SK-N-SH (cell line): ENCODE measurements at regions not wholly inside any gene's neighbourhood (a gene's known extent, or its start where the extent isn't known, plus 50 kb on each side); places are given as distances from the start of the nearest gene placed in this dataset.

Experiments used
- CTCF ChIA-PET: fragments of 300-600, 350-600 bp; formaldehyde crosslinking; extraction: SDS; loops from one replicate; lab custom pipeline; 2021; lab: Yijun Ruan, JAX
- POLR2A ChIA-PET: fragments of 350-600 bp; sonication (Branson Sonifier 250); formaldehyde crosslinking; extraction: SDS; loops from one replicate; lab custom pipeline; 2020; ENCODE audit warnings: antibody characterized with exemption, inconsistent platforms; lab: Yijun Ruan, JAX
- DNase-seq: peaks from one replicate; pipeline ENCODE4 v3.0.0; 2012
- H2AFZ ChIP-seq: fragments of 200-600 bp; sonication (generic); 2 replicates; pipeline ENCODE4 v1.8.1; 2016; ENCODE audit warnings: antibody characterized with exemption, mild to moderate bottlenecking, low read depth
- H3F3A ChIP-seq: fragments of 200-600 bp; sonication (generic); replicated peaks from 2 replicates; pipeline ENCODE3; 2016; ENCODE audit warnings: antibody characterized with exemption, mild to moderate bottlenecking; ENCODE audit not compliant: insufficient read depth
- H3K27ac ChIP-seq, 2 experiments: fragments of 200-500 bp in 1 of 2; fragments of 200-600 bp in 1 of 2; sonication (Bioruptor generic) in 1 of 2; sonication (generic), shearing (Covaris generic) in 1 of 2; 2 replicates each; pipeline versions ENCODE4 v1.5.1 to v1.6.1; 2014 to 2016; ENCODE audit warnings: low read depth in 2 of 2, inconsistent platforms in 1 of 2, low read length in 1 of 2, mild to moderate bottlenecking in 1 of 2, mixed read lengths in 1 of 2
- H3K27me3 ChIP-seq: fragments of 200-600 bp; sonication (generic), shearing (Covaris generic); 2 replicates; pipeline ENCODE4 v1.6.1; 2016; ENCODE audit warnings: mixed run types; ENCODE audit not compliant: insufficient read depth
- H3K36me3 ChIP-seq, 2 experiments: fragments of 200-500 bp in 1 of 2; fragments of 200-600 bp in 1 of 2; sonication (Bioruptor generic) in 1 of 2; sonication (generic) in 1 of 2; replicated peaks in 1 of 2; 2 replicates each; pipeline versions ENCODE3 to v1.5.1; 2014 to 2016; ENCODE audit warnings: low read length in 1 of 2, mild to moderate bottlenecking in 1 of 2; ENCODE audit not compliant: insufficient read depth in 2 of 2, control insufficient read depth in 1 of 2
- H3K4me1 ChIP-seq, 2 experiments: fragments of 200-500 bp in 1 of 2; fragments of 200-600 bp in 1 of 2; sonication (Bioruptor generic) in 1 of 2; sonication (generic), shearing (Covaris generic) in 1 of 2; 2 replicates each; pipeline versions ENCODE4 v1.5.1 to v1.6.1; 2014 to 2016; ENCODE audit warnings: low read depth in 1 of 2, low read length in 1 of 2, mixed run types in 1 of 2; ENCODE audit not compliant: insufficient read depth in 2 of 2, control insufficient read depth in 1 of 2
- H3K4me2 ChIP-seq: fragments of 200-600 bp; sonication (generic), shearing (Covaris generic); 2 replicates; pipeline ENCODE4 v1.6.1; 2017; ENCODE audit warnings: mixed run types
- H3K4me3 ChIP-seq, 2 experiments: fragments of 200-500 bp in 1 of 2; fragments of 200-600 bp in 1 of 2; sonication (Bioruptor generic) in 1 of 2; sonication (generic), shearing (Covaris generic) in 1 of 2; 2 replicates each; pipeline versions ENCODE4 v1.5.1 to v1.8.1; 2014 to 2016; ENCODE audit warnings: low read depth in 2 of 2, inconsistent platforms in 1 of 2, low read length in 1 of 2, mild to moderate bottlenecking in 1 of 2, mixed read lengths in 1 of 2, moderate library complexity in 1 of 2
- H3K79me2 ChIP-seq: fragments of 200-600 bp; sonication (generic); 2 replicates; pipeline ENCODE4 v1.8.1; 2017; ENCODE audit warnings: mild to moderate bottlenecking; ENCODE audit not compliant: insufficient read depth
- H3K9ac ChIP-seq: fragments of 200-600 bp; sonication (generic); 2 replicates; pipeline ENCODE4 v1.6.1; 2017; ENCODE audit warnings: mixed run types
- H3K9me2 ChIP-seq: fragments of 200-600 bp; sonication (generic); 2 replicates; pipeline ENCODE4 v1.6.1; 2017; ENCODE audit warnings: mixed run types
- H3K9me3 ChIP-seq: fragments of 200-600 bp; sonication (generic); 2 replicates; pipeline ENCODE4 v1.6.1; 2017; ENCODE audit warnings: mixed run types, mild to moderate bottlenecking, moderate library complexity
- H4K20me1 ChIP-seq: fragments of 200-600 bp; sonication (generic); 2 replicates; pipeline ENCODE4 v1.6.1; 2017; ENCODE audit warnings: mild to moderate bottlenecking, mixed run types; ENCODE audit not compliant: insufficient read depth
- ELF1 ChIP-seq: IDR thresholded peaks from 2 replicates; pipeline ENCODE4 v1.4.0; 2012
- EP300 ChIP-seq, 2 experiments: IDR thresholded peaks; 2 replicates each; pipeline versions ENCODE4 v1.4.0 to v1.6.1; 2012; ENCODE audit warnings: borderline replicate concordance in 1 of 2, low read depth in 1 of 2, low read length in 1 of 2
- GABPA ChIP-seq: IDR thresholded peaks from 2 replicates; pipeline ENCODE4 v1.4.0; 2012; ENCODE audit warnings: low read depth, mild to moderate bottlenecking
- MEF2A ChIP-seq: IDR thresholded peaks from 2 replicates; pipeline ENCODE4 v1.4.0; 2012; ENCODE audit warnings: low read depth, borderline replicate concordance
- NFIC ChIP-seq: IDR thresholded peaks from 2 replicates; pipeline ENCODE4 v1.4.0; 2012; ENCODE audit warnings: borderline replicate concordance
- POLR2AphosphoS5 ChIP-seq: IDR thresholded peaks from 2 replicates; pipeline ENCODE4 v1.6.1; 2012; ENCODE audit warnings: low read depth, low read length
- RAD21 ChIP-seq: IDR thresholded peaks from 2 replicates; pipeline ENCODE4 v1.6.1; 2012; ENCODE audit warnings: mild to moderate bottlenecking, low read length
- RCOR1 ChIP-seq: fragments of 150-350 bp; IDR thresholded peaks from 2 replicates; pipeline ENCODE4 v1.6.1; 2017; ENCODE audit warnings: antibody characterized with exemption, low read length
- SMC3 ChIP-seq: IDR thresholded peaks from 2 replicates; pipeline ENCODE4 v1.6.1; 2012; ENCODE audit warnings: low read depth, low read length, improper control_type of control experiment
- YY1 ChIP-seq: IDR thresholded peaks from 2 replicates; pipeline ENCODE4 v1.4.0; 2012; ENCODE audit warnings: low read depth, mild to moderate bottlenecking
- WGBS: methylation state at CpG from one replicate; pipeline ENCODE4 v1.1.6; 2017; ENCODE audit warnings: low lambda C conversion rate; 5-methylcytosine and 5-hydroxymethylcytosine counted together
- TF ChIP-seq, protein P1 (sequence below): fragments of 150-350 bp; IDR thresholded peaks from 2 replicates; pipeline ENCODE4 v1.6.1; 2017; ENCODE audit warnings: antibody characterized with exemption, low read length, low read depth, borderline replicate concordance
- TF ChIP-seq, protein P2 (sequence below): fragments of 200-600 bp; sonication (generic); IDR thresholded peaks from 2 replicates; pipeline ENCODE4 v1.6.1; 2017; ENCODE audit warnings: antibody characterized with exemption, mild to moderate bottlenecking, moderate library complexity
- TF ChIP-seq, protein P3 (sequence below): IDR thresholded peaks from 2 replicates; pipeline ENCODE4 v1.4.0; 2012; ENCODE audit warnings: low read depth
- TF ChIP-seq, protein P4 (sequence below): IDR thresholded peaks from 2 replicates; pipeline ENCODE4 v1.6.1; 2012; ENCODE audit warnings: mild to moderate bottlenecking, low read depth, low read length, moderate library complexity

DNA sequence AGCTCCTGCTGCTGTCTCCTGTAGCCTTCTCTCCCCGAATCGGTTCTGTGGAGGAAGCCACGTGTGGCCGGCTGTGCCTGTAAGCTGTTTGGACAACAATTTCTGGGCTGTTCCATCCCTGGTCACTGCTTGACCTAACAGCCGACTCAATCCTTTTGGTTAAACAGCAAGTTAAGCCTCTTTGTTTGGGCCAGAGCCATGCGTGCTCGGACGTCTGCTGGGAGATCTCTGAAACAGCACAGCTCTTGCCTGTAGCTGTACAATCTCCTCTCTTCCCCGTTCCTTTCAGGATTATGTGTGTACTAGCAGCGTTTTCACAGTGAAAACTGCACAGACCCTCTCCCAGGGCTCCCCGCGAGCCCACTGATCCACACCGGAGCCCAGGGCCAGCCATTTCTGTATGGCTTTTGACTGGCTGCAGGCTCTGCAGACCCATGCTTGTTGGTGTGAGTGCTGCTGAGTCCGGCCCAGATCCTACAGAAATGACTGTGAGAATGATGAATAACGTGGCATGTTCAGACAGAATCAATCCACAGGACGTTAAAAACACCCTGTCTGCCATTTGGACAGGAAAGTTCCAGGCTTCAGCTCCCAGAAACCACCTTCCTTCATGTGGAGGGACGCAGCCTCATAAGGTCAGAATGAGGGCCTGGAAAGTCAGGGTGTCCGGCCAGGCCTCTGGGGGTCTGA, 428.6 kb upstream of the ADARB2 start (continued):
- TF ChIP-seq, protein P1, sequence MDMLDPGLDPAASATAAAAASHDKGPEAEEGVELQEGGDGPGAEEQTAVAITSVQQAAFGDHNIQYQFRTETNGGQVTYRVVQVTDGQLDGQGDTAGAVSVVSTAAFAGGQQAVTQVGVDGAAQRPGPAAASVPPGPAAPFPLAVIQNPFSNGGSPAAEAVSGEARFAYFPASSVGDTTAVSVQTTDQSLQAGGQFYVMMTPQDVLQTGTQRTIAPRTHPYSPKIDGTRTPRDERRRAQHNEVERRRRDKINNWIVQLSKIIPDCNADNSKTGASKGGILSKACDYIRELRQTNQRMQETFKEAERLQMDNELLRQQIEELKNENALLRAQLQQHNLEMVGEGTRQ = no peak
- TF ChIP-seq NFIC (no peak), POLR2AphosphoS5 (no peak), MEF2A (no peak)
- TF ChIP-seq, protein P2, sequence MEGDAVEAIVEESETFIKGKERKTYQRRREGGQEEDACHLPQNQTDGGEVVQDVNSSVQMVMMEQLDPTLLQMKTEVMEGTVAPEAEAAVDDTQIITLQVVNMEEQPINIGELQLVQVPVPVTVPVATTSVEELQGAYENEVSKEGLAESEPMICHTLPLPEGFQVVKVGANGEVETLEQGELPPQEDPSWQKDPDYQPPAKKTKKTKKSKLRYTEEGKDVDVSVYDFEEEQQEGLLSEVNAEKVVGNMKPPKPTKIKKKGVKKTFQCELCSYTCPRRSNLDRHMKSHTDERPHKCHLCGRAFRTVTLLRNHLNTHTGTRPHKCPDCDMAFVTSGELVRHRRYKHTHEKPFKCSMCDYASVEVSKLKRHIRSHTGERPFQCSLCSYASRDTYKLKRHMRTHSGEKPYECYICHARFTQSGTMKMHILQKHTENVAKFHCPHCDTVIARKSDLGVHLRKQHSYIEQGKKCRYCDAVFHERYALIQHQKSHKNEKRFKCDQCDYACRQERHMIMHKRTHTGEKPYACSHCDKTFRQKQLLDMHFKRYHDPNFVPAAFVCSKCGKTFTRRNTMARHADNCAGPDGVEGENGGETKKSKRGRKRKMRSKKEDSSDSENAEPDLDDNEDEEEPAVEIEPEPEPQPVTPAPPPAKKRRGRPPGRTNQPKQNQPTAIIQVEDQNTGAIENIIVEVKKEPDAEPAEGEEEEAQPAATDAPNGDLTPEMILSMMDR = no peak
- TF ChIP-seq, all 33 proteins: peak for 0

DNA sequence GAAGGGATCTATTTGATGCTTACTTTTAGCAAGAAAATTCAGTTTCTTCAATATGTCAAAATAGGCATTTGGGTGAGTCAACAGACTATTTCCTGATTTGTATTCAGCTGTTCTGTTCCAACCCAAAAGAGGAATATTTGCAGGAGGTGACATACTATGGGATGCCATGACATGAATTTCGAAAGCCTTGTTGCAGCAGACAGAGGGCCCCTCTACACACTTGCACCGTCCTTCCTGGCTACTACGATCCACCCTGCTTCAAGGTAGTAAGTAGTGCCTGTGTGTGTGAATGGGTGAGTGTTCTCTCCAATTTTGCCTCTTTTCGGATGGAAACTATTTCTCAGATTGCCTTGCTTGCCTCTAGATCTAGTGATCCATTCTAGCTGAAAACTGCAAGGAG, 413.0 kb upstream of the ADARB2 start:
- POLR2A ChIA-PET = no interaction called here
- WGBS = 26% methylated on average over 4 of the region's 4 CpGs

More for the DNA sequence above, 413.0 kb upstream of the ADARB2 start:
- DNase-seq = no peak
- Histone ChIP-seq H4K20me1 (no peaks in the 10 kb centered on the region), H3K4me2 (no peak overlapping the region), H3K4me1 (no peaks in the 10 kb centered on the region), H3K9me2 (peaks cover 4% of the 10 kb centered on the region; the same call in 1 of the 2 replicates), H2AFZ (no peak overlapping the region), H3F3A (no peaks in the 10 kb centered on the region), H3K79me2 (no peaks in the 10 kb centered on the region), H3K9me3 (no peaks in the 10 kb centered on the region; the same call in 1 of the 2 replicates), H3K27me3 (no peaks in the 10 kb centered on the region), H3K9ac (no peak overlapping the region), H3K27ac (no peak overlapping the region), H3K36me3 (no peaks in the 10 kb centered on the region), H3K4me3 (no peak overlapping the region)
- no peak for TF ChIP-seq SMC3
- TF ChIP-seq ELF1 = no peak
- TF ChIP-seq, protein P3, sequence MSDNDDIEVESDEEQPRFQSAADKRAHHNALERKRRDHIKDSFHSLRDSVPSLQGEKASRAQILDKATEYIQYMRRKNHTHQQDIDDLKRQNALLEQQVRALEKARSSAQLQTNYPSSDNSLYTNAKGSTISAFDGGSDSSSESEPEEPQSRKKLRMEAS = no peak
- TF ChIP-seq, protein P1 = no peak
- no peak for TF ChIP-seq RCOR1
- TF ChIP-seq, protein P2 = no peak
- no peak for TF ChIP-seq YY1
- no peak for TF ChIP-seq GABPA
- TF ChIP-seq, protein P4, sequence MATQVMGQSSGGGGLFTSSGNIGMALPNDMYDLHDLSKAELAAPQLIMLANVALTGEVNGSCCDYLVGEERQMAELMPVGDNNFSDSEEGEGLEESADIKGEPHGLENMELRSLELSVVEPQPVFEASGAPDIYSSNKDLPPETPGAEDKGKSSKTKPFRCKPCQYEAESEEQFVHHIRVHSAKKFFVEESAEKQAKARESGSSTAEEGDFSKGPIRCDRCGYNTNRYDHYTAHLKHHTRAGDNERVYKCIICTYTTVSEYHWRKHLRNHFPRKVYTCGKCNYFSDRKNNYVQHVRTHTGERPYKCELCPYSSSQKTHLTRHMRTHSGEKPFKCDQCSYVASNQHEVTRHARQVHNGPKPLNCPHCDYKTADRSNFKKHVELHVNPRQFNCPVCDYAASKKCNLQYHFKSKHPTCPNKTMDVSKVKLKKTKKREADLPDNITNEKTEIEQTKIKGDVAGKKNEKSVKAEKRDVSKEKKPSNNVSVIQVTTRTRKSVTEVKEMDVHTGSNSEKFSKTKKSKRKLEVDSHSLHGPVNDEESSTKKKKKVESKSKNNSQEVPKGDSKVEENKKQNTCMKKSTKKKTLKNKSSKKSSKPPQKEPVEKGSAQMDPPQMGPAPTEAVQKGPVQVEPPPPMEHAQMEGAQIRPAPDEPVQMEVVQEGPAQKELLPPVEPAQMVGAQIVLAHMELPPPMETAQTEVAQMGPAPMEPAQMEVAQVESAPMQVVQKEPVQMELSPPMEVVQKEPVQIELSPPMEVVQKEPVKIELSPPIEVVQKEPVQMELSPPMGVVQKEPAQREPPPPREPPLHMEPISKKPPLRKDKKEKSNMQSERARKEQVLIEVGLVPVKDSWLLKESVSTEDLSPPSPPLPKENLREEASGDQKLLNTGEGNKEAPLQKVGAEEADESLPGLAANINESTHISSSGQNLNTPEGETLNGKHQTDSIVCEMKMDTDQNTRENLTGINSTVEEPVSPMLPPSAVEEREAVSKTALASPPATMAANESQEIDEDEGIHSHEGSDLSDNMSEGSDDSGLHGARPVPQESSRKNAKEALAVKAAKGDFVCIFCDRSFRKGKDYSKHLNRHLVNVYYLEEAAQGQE = no peak
- TF ChIP-seq EP300 (IDR thresholded peaks at IDR 0.05; ENCODE audit: borderline replicate concordance in 1 of 2, low read depth in 1 of 2, low read length in 1 of 2) = no peak
- no peak for TF ChIP-seq RAD21
- CTCF ChIA-PET = no interaction called here
